Kidney epithelial cell (primary cell): ENCODE measurements at regions not wholly inside any gene's neighbourhood (a gene's known extent, or its start where the extent isn't known, plus 50 kb on each side); places are given as distances from the start of the nearest gene placed in this dataset.

Experiments
- DNase-seq: peaks from one replicate; pipeline ENCODE4 v3.0.0-alpha.2; 2010; ENCODE audit warnings: low read depth
- H3K27me3 ChIP-seq: 2 replicates; pipeline ENCODE4 v1.6.0; 2011; ENCODE audit warnings: low read length; ENCODE audit not compliant: control insufficient read depth, insufficient read depth
- H3K36me3 ChIP-seq: 2 replicates; pipeline ENCODE4 v1.5.1; 2011; ENCODE audit warnings: low read length; ENCODE audit not compliant: control insufficient read depth, insufficient read depth
- H3K4me3 ChIP-seq: 2 replicates; pipeline ENCODE4 v1.5.1; 2011; ENCODE audit warnings: low read depth, mild to moderate bottlenecking, control low read depth, low read length
- CTCF ChIP-seq: IDR thresholded peaks from 2 replicates; pipeline ENCODE4 v1.5.1; 2011; ENCODE audit warnings: mild to moderate bottlenecking, moderate library complexity, low read length, control low read depth, inconsistent platforms; ENCODE audit not compliant: insufficient read depth, poor library complexity, severe bottlenecking

DNA sequence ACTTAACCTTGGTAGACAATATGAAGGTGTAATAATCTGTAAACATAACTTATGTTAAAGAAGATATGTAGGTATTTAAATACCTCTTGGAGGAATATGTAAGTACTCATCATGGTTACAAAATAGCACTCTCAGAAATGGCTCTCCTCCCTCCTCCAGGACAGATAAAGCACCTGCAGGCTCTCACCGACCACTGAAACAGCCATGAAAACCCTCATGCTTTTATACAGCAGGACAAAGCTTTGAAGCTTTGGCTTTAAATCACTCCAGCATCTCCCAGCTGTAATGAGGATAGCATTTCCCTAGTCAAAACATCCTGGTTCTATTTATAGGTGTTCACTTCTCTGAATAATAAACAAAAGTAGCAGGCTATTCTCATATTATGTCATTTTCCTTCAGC is 69.1 kb upstream of the PMFBP1 start:
- Histone ChIP-seq H3K36me3 (no peaks in the 10 kb centered on the region), H3K4me3 (no peak overlapping the region), H3K27me3 (no peaks in the 10 kb centered on the region)
- no peak for TF ChIP-seq CTCF
- no peak for DNase-seq

DNA sequence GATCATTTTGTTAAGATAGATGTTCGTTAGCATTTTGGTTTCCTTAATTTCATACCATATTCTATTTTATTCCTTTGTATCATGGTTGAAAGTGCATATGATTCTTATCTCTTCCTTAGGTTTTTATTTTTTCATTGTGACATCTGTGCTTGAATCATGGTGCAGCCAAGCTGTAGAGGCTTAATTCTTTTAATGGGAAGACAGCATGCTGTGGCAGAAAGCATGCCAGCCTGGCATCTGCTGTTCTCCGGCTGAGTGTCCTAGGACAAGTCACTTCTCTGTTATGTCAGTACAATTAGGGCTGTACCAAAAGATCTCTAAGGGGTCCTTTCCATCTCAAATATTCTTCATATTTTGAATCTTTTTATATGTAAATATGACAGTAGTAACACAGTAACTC is 68.5 kb upstream of the PMFBP1 start:
- no peak overlapping the region for H3K4me3 ChIP-seq
- no peaks in the 10 kb centered on the region for H3K27me3 ChIP-seq
- no peak for TF ChIP-seq CTCF
- no peak for DNase-seq
- no peaks in the 10 kb centered on the region for H3K36me3 ChIP-seq

GRCh38 chr16:72236866-72237265 is 64.9 kb upstream of the PMFBP1 start:
- Histone ChIP-seq H3K27me3 (no peaks in the 10 kb centered on the region), H3K4me3 (no peak overlapping the region), H3K36me3 (no peaks in the 10 kb centered on the region)
- TF ChIP-seq CTCF, result no peak
- no peak for DNase-seq

DNA sequence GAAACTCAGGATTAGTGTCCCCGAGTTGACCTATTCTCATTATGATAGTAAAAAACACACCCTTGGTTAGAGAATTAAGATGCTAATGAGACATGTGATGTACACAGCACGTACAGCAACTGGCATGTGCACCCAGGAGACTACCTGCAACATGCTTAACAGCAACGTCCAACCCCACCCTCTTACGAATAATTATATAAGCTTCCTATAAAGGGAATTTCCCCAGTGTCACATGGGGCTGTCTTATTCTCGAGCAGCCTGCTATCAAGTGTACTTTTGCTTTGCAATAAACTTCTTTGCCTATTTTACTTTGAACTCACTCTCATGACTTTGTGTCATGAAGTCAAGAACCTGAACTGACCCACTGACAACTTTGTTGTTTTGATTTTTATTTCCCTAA is 62.4 kb upstream of the PMFBP1 start:
- no peak for TF ChIP-seq CTCF
- no peaks in the 10 kb centered on the region for H3K27me3 ChIP-seq
- no peak for DNase-seq
- H3K36me3 ChIP-seq, result no peaks in the 10 kb centered on the region
- no peak overlapping the region for H3K4me3 ChIP-seq

DNA sequence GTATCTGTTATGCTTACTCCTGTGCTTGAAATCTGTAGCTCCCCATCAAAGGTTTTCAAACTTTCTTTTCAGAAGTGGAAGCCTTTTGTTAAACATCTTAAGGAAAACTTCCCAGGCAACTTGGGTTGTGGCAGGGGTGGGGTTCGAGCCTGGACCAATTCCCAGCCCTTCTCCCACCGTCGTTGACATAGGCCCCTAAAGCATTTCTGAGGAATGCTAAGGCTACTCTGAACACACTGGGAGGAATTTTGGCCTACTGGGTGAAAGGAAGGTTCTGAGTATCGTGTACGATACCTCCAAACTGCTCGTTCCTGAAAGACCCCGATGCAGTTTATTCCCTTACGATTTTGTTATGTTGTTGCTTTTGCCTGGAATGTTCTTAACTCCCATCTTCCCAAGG is 56.1 kb upstream of the PMFBP1 start:
- Histone ChIP-seq H3K36me3 (no peaks in the 10 kb centered on the region), H3K27me3 (no peaks in the 10 kb centered on the region), H3K4me3 (no peak overlapping the region)
- no peak for TF ChIP-seq CTCF
- DNase-seq, result no peak

DNA sequence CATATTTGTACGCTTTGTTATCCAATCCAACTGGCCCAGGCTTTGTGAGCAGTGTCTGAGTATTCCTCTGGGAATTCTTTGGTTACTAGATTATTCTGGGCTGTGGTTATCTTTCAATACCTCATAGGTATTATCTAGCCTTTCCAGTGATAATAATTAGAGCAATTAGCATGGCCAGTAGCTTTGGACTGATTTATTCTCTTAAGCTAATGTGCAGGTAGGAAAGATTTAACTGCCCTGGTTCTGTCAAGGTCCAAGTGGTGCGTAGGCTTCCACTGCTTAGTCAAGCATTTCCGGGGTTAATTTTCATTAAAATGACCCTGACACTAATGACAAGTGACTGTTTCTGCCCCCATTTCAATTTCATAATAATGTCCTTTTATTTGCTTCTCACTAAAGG is 54.2 kb upstream of the PMFBP1 start:
- DNase-seq, result no peak
- no peaks in the 10 kb centered on the region for H3K36me3 ChIP-seq
- no peak overlapping the region for H3K4me3 ChIP-seq
- TF ChIP-seq CTCF, result no peak
- H3K27me3 ChIP-seq, result no peaks in the 10 kb centered on the region
